ENCODE measurements at regions not wholly inside any gene's neighbourhood (a gene's known extent, or its start where the extent isn't known, plus 50 kb on each side); places are given as distances from the start of the nearest gene placed in this dataset.
"Not testable (repeated sequence)": the region's sequence is repeated elsewhere in the genome, so short reads cannot be mapped to it uniquely, and the experiment has no call there.

DNA sequence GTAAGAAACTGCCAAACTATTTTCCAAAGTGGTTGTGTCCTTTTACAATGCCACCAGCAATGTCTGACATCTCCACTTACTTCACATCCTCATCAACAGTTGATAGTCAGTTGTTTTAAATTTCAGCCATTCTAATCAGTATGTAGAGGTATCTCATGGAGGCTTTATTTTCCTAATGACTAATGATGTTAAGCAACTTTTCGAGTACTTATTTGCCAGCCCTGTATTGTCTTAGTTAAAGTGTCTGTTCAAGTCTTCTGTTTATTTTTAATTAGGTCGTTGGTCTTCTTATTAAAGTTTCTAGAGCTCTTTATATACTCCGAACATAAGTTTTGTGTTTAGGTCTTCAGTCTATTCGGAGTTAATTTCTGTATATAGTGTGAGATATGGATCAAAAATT is 54.9 kb upstream of the NBPF12 start:
- not testable (repeated sequence) for H3K4me1 ChIP-seq (ENCODE audit: control insufficient read depth in 2 of 2, insufficient read depth in 2 of 2, low read length in 2 of 2); DNase-seq (ENCODE audit: low read depth in 6 of 9, low spot score in 9 of 9); H3K27ac ChIP-seq (ENCODE audit: low read depth in 1 of 2, low read length in 1 of 2); H3K4me3 ChIP-seq (ENCODE audit: low read length in 2 of 2); H3K27me3 ChIP-seq (ENCODE audit: control insufficient read depth in 2 of 2, insufficient read depth in 1 of 2, low read length in 1 of 2); H3K36me3 ChIP-seq (ENCODE audit: control insufficient read depth in 2 of 2, insufficient read depth in 2 of 2, low read length in 1 of 2); H3K9me3 ChIP-seq (ENCODE audit: control insufficient read depth in 2 of 2, insufficient read depth in 1 of 2, low read length in 1 of 2)
- WGBS: 95% methylated on average over 4 of the region's 4 CpGs

- DNase-seq (ENCODE audit: low read depth in 6 of 9, low spot score in 9 of 9); H3K36me3 ChIP-seq (ENCODE audit: control insufficient read depth in 2 of 2, insufficient read depth in 2 of 2, low read length in 1 of 2); H3K4me3 ChIP-seq (ENCODE audit: low read length in 2 of 2); H3K4me1 ChIP-seq (ENCODE audit: control insufficient read depth in 2 of 2, insufficient read depth in 2 of 2, low read length in 2 of 2); H3K27me3 ChIP-seq (ENCODE audit: control insufficient read depth in 2 of 2, insufficient read depth in 1 of 2, low read length in 1 of 2); H3K27ac ChIP-seq (ENCODE audit: low read depth in 1 of 2, low read length in 1 of 2); H3K9me3 ChIP-seq (ENCODE audit: control insufficient read depth in 2 of 2, insufficient read depth in 1 of 2, low read length in 1 of 2): not testable (repeated sequence)
- 100% methylated on average over 3 of the region's 8 CpGs for WGBS
These were observed 57.0 kb upstream of the NBPF12 start for GRCh38 chr1:146881096-146881495.

DNA sequence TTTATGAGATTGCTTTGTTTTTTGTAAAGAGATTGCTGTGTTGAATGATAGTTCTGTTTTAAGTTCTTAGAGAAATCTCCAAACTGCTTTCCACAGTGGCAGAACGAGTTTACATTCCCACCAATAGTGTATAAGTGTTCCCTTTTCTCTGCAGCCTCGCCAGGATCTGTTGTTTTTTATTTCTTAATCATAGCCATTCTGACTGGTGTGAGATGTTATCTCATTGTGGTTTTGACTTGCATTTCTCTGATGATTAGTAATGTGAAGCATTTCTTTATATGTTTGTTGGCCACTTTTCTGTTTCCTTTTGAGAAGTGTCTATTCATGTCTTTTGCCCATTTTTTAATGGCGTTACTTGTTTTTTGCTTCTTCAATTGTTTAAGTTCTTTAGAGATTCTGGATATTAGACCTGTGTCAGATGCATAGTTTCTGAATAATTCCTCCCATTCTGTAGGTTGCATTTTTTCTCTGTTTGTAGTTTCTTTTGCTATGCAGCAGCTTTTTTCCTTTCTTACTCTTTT is 74.3 kb upstream of the NBPF12 start:
- WGBS: 63% methylated on average over 3 of the region's 3 CpGs

DNA sequence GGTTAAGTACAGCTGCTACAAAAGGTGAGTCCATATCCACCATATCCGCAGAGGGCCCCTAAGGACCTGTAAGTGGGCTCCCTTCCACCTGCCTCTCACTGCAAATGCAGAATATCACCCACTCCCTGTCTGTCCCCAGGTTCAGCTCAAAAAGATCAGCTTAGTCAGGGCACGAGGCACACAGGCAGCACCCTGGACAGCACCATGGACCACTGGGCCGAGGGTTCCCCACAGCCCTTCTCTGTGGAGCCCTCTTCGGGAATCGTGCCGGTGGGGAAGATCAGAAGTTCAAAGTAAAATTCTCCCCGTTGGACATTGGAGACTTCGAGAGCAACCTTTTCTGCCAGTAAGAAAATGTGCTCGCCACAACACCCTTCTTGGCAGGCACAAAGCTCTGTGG is 85.0 kb upstream of the NBPF12 start:
- 73% methylated on average over 8 of the region's 9 CpGs for WGBS
- not testable (repeated sequence) for H3K4me3 ChIP-seq (ENCODE audit: low read length in 2 of 2); H3K27ac ChIP-seq (ENCODE audit: low read depth in 1 of 2, low read length in 1 of 2); DNase-seq (ENCODE audit: low read depth in 6 of 9, low spot score in 9 of 9); H3K9me3 ChIP-seq (ENCODE audit: control insufficient read depth in 2 of 2, insufficient read depth in 1 of 2, low read length in 1 of 2); H3K4me1 ChIP-seq (ENCODE audit: control insufficient read depth in 2 of 2, insufficient read depth in 2 of 2, low read length in 2 of 2); H3K36me3 ChIP-seq (ENCODE audit: control insufficient read depth in 2 of 2, insufficient read depth in 2 of 2, low read length in 1 of 2); H3K27me3 ChIP-seq (ENCODE audit: control insufficient read depth in 2 of 2, insufficient read depth in 1 of 2, low read length in 1 of 2)

More for the DNA sequence above, 74.3 kb upstream of the NBPF12 start:
- H3K36me3 ChIP-seq (ENCODE audit: control insufficient read depth in 2 of 2, insufficient read depth in 2 of 2, low read length in 1 of 2); DNase-seq (ENCODE audit: low read depth in 6 of 9, low spot score in 9 of 9); H3K27ac ChIP-seq (ENCODE audit: low read depth in 1 of 2, low read length in 1 of 2); H3K4me1 ChIP-seq (ENCODE audit: control insufficient read depth in 2 of 2, insufficient read depth in 2 of 2, low read length in 2 of 2); H3K27me3 ChIP-seq (ENCODE audit: control insufficient read depth in 2 of 2, insufficient read depth in 1 of 2, low read length in 1 of 2); H3K4me3 ChIP-seq (ENCODE audit: low read length in 2 of 2); H3K9me3 ChIP-seq (ENCODE audit: control insufficient read depth in 2 of 2, insufficient read depth in 1 of 2, low read length in 1 of 2): not testable (repeated sequence)

DNA sequence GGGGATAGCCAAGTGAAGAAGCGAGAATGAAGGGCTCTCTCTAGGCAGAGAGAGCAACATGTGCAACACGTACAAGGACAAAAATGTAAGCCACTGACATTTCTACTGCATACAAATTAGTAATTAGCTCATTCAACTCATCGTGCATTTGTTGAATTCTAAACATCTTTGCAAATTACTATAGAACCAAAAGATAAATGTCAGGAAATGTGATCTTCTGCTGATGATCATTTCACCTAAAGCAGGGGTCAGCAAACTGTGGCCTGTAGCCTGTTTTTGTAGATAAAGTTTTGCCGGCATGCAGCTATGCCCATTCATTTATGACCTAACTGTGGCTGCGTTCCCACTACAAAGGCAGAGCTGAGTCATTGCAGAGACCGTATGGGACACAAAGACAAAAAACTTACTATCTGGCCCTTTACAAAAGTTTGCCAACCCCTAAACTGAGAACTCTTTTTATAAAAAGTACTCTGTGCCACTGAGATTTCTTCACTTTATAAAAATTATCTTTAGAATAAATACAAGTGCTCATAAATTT is 87.7 kb upstream of the NBPF12 start:
- not testable (repeated sequence) for H3K36me3 ChIP-seq (ENCODE audit: control insufficient read depth in 2 of 2, insufficient read depth in 2 of 2, low read length in 1 of 2); H3K27ac ChIP-seq (ENCODE audit: low read depth in 1 of 2, low read length in 1 of 2); H3K27me3 ChIP-seq (ENCODE audit: control insufficient read depth in 2 of 2, insufficient read depth in 1 of 2, low read length in 1 of 2); H3K4me3 ChIP-seq (ENCODE audit: low read length in 2 of 2); DNase-seq (ENCODE audit: low read depth in 6 of 9, low spot score in 9 of 9); H3K9me3 ChIP-seq (ENCODE audit: control insufficient read depth in 2 of 2, insufficient read depth in 1 of 2, low read length in 1 of 2); H3K4me1 ChIP-seq (ENCODE audit: control insufficient read depth in 2 of 2, insufficient read depth in 2 of 2, low read length in 2 of 2)
- 94% methylated on average over 6 of the region's 6 CpGs for WGBS

DNA sequence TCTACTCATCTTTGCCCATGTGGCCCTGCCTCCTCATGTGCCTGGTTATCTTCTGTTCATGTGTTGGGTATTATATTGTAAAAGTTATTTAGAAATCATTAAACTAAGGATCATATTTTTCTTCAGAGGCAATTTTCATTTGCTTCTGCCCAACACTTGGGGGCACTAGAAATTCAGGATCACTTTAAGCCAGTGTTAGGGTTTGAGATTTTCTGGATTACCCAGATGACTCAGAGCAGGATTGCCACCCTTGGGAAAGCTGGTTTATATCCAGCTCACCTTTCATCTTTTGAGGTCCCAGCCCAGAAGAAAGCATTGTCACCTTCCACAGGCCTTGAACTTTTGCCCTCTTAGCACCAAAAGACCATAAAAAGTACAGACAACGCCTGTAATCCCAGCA is 99.4 kb upstream of the NBPF12 start:
- DNase-seq (ENCODE audit: low read depth in 6 of 9, low spot score in 9 of 9); H3K4me1 ChIP-seq (ENCODE audit: control insufficient read depth in 2 of 2, insufficient read depth in 2 of 2, low read length in 2 of 2); H3K36me3 ChIP-seq (ENCODE audit: control insufficient read depth in 2 of 2, insufficient read depth in 2 of 2, low read length in 1 of 2); H3K27ac ChIP-seq (ENCODE audit: low read depth in 1 of 2, low read length in 1 of 2); H3K9me3 ChIP-seq (ENCODE audit: control insufficient read depth in 2 of 2, insufficient read depth in 1 of 2, low read length in 1 of 2); H3K4me3 ChIP-seq (ENCODE audit: low read length in 2 of 2); H3K27me3 ChIP-seq (ENCODE audit: control insufficient read depth in 2 of 2, insufficient read depth in 1 of 2, low read length in 1 of 2): not testable (repeated sequence)
- no CpG with 5 or more reads among the region's 1 CpG for WGBS

GRCh38 chr1:146826957-146827356 is 111.2 kb upstream of the NBPF12 start:
- H3K36me3 ChIP-seq (ENCODE audit: control insufficient read depth in 2 of 2, insufficient read depth in 2 of 2, low read length in 1 of 2); H3K9me3 ChIP-seq (ENCODE audit: control insufficient read depth in 2 of 2, insufficient read depth in 1 of 2, low read length in 1 of 2); DNase-seq (ENCODE audit: low read depth in 6 of 9, low spot score in 9 of 9); H3K4me1 ChIP-seq (ENCODE audit: control insufficient read depth in 2 of 2, insufficient read depth in 2 of 2, low read length in 2 of 2); H3K4me3 ChIP-seq (ENCODE audit: low read length in 2 of 2); H3K27me3 ChIP-seq (ENCODE audit: control insufficient read depth in 2 of 2, insufficient read depth in 1 of 2, low read length in 1 of 2); H3K27ac ChIP-seq (ENCODE audit: low read depth in 1 of 2, low read length in 1 of 2): not testable (repeated sequence)
- no CpG with 5 or more reads among the region's 1 CpG for WGBS

DNA sequence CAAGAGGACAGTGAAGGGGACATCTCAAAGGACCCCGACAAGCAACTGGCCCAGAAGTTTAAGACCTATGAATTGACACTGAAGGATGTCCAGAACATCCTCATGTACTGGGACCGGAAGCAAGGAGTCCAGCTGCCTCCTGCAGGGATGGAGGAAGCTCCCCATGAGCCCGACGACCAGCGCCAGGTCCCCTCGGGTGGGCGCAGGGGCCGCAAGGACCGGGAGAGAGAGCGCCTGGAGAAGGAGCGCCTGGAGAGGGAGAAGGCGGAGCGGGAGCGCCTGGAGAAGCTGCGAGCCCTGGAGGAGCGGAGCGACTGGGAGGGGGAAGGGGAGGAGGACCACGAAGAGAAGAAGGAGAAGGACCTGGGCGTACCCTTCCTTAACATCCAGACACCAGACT is 143.9 kb upstream of the NBPF12 start:
- not testable (repeated sequence) for H3K27ac ChIP-seq (ENCODE audit: low read depth in 1 of 2, low read length in 1 of 2); H3K4me1 ChIP-seq (ENCODE audit: control insufficient read depth in 2 of 2, insufficient read depth in 2 of 2, low read length in 2 of 2); H3K4me3 ChIP-seq (ENCODE audit: low read length in 2 of 2); DNase-seq (ENCODE audit: low read depth in 6 of 9, low spot score in 9 of 9); H3K36me3 ChIP-seq (ENCODE audit: control insufficient read depth in 2 of 2, insufficient read depth in 2 of 2, low read length in 1 of 2); H3K9me3 ChIP-seq (ENCODE audit: control insufficient read depth in 2 of 2, insufficient read depth in 1 of 2, low read length in 1 of 2); H3K27me3 ChIP-seq (ENCODE audit: control insufficient read depth in 2 of 2, insufficient read depth in 1 of 2, low read length in 1 of 2)
- 96% methylated on average over 19 of the region's 19 CpGs for WGBS

GRCh38 chr1:146792725-146793124 is 145.4 kb upstream of the NBPF12 start:
- not testable (repeated sequence) for H3K9me3 ChIP-seq (ENCODE audit: control insufficient read depth in 2 of 2, insufficient read depth in 1 of 2, low read length in 1 of 2); H3K4me3 ChIP-seq (ENCODE audit: low read length in 2 of 2); H3K27ac ChIP-seq (ENCODE audit: low read depth in 1 of 2, low read length in 1 of 2); H3K4me1 ChIP-seq (ENCODE audit: control insufficient read depth in 2 of 2, insufficient read depth in 2 of 2, low read length in 2 of 2); DNase-seq (ENCODE audit: low read depth in 6 of 9, low spot score in 9 of 9); H3K36me3 ChIP-seq (ENCODE audit: control insufficient read depth in 2 of 2, insufficient read depth in 2 of 2, low read length in 1 of 2); H3K27me3 ChIP-seq (ENCODE audit: control insufficient read depth in 2 of 2, insufficient read depth in 1 of 2, low read length in 1 of 2)
- WGBS: 92% methylated on average over 5 of the region's 5 CpGs
